GM18511 (cell line): ENCODE measurements at regions not wholly inside any gene's neighbourhood (a gene's known extent, or its start where the extent isn't known, plus 50 kb on each side); places are given as distances from the start of the nearest gene placed in this dataset.

Experiments used
- ATAC-seq: cut with Tn5 transposase; IDR thresholded peaks from one replicate; pipeline ENCODE4 v1.9.1; 2021; ENCODE audit warnings: mild to moderate bottlenecking, moderate library complexity; ENCODE audit not compliant: unreplicated experiment

DNA sequence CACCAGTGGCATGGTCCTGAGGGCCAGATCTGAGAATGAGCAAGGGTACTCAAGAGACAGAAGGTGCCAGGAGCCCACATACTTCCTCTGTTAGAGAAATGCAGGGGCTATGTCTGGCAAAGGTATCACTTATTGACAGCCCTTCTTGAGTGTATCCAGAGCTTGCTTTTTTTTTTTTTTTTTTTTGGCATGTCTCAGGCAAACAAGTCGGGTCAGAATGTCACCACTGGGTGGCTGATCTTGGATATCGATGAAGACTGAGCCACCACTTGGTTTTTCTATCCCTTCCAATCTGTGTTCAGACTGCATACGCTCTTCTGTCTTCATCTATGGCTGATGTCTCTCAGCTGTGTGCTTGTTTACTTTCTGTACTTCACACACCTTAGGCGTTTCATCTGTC lies 363.4 kb upstream of the C2CD4B start:
- ATAC-seq = no peak

DNA sequence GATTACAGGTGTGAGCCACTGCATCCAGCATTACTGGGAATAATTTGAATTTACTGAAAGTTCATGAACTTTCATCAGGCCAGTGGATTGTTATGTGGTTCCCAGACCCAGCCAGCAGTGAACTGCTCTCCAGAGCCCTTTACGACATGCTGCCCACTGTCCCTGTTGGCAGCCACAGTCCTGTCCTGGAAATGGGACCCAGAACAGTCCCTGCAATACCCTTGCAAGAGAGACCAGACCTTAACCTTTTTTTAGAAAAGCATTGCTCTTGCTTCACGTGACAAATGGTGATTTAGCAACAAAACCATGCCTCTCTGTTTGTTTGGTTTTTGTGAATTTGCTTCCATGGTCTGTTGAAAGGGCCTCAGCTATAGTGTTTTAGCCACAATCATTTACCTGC lies 367.3 kb upstream of the C2CD4B start:
- no peak for ATAC-seq

DNA sequence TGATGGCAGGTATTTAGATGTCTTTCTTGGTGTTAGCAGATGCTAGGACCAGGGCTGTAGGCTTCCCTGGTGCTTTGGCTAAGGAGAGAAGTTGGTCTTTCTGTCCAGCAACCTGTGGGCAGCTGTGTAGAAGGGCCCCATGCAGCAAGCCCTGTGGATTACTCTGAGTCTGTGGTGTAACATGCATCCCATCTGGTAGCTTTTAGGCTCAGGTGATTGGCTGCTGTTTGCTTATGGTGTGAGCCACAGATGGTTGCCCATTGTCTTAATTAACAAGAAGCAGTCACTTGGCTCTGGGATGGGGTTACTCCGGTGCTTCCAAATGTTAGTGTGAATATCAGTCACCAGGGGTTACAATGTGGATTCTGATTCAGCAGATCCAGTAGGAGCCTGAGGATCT lies 368.6 kb upstream of the C2CD4B start:
- no peak for ATAC-seq

DNA sequence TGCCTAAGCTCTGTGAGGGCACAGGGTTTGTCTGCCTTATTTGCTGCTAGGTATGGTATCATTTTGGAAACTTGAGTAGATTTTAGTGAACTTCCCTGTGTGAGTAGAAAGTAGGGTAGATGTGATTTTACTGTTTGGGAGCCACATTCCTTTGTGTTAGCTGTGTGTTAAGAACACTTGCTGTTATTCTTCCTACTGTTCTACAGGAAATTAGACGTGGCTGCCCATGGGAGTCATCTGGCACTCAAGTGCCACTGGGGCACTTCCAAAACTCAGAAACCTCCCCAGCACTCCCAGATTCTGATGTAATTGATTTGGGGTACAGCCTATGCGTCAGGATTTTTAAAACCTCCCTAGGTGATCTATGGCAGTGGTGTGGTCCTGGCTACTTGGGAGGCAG lies 369.9 kb upstream of the C2CD4B start:
- ATAC-seq = no peak

DNA sequence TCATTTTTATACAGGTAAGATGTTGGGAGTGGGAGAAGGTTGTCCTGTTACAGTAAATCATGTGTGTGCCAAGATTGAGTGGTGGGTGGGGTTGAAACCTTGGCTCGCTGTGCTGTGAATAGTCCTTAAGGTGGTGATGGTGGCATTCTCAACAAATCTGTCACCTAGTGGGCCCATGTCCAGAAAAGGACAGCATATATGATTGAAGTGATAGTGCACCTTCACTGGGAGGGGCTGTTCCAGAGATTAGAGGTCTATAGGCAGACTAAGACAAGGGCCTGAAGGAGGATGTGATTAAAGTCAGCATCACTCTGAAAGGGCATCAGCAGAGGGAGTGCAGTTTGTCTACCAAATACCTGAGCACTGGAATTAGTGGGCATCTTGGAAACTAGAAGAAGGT lies 374.2 kb upstream of the C2CD4B start:
- ATAC-seq = no peak

DNA sequence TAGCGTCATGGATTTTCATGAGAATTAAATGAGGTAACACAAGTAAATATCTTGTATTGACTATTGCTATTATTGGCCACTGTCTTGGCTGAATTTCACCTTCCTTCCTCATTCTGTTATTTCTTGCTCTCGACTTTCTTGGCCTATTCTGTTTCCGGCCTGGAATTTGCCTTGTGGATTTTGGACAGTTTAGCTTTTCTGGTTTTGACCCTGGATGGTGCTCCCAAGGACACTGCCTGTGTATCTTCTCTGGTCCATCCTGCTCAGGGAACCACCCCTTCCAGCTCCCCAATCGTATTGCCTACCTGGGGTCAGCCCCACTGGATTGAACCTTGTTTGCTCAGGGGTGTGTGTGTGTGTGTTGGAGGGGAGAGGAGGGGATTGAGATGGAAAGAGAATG lies 376.2 kb upstream of the C2CD4B start:
- no peak for ATAC-seq

DNA sequence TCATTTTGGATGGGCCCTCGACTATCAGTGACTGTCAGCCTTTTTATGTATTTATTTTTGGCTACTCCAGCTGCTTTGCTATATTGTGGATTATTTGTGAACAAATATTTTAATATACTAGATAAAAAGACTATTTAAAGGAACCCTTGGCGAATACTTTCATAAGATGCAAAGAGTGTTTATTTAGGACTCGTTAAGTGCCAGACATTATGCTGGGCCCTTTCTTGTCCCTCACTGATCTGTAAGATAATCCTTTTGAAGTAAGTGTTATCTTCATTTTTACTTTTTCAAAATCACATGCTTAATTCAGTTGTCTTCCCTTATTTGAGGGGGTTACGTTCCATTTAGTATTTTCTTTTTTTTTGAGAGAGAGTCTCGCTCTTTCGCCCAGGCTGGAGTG lies 376.8 kb upstream of the C2CD4B start:
- no peak for ATAC-seq

DNA sequence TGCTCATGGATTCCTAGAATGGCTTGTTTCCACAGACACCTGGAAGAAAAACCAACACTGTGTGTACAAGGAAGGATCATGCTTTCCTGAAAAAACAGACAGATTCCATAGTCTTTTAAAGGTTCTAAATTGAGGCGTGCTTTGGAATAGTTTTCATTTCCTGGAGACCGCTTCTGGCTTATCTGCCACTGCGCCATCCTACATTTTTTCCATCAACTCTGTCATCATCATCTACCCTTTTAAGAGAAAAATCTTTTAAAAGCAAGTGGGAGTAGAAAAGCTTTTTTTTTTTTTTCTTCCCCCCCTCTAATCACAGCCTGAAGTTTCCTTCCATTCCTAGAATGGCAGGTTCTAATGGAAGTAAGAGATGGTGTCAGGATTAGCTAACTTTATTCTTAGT lies 379.4 kb upstream of the C2CD4B start:
- no peak for ATAC-seq

DNA sequence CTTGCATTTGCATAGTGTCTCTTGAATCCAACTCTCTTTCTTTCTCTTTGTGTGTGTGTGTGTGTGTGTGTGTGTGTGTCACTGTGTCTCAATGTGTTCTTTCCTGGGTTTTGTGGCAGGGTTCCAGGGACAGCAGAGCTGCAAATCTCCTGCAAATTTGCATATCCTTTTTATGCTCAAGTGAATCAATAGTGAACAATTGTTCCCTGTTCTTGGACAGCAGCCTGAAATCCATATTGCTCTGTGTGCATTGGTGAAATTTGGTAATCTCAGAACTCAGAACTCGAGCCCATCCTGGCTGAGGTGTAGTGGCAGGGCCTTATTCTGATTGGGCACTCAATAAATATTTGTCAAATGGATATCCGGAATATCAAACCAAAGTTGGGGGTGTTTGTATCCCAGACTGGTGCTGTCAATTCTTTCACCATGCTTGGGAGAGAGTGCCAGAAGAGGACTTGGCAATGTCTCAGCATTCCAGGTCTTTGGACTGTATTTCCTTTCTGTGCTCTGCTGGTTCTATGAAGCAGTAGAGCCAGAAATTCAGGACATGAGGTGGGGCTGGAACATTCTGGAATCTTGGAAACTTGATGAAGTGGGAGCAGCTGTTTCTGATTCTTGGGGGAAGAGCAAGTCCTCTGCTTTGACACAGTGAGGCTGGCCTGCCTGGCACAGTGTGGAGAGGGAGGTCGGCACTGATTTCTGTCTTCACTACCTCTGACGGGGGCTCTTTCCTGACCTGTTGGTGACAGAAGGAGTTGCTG lies 380.6 kb upstream of the C2CD4B start:
- ATAC-seq = no peak

DNA sequence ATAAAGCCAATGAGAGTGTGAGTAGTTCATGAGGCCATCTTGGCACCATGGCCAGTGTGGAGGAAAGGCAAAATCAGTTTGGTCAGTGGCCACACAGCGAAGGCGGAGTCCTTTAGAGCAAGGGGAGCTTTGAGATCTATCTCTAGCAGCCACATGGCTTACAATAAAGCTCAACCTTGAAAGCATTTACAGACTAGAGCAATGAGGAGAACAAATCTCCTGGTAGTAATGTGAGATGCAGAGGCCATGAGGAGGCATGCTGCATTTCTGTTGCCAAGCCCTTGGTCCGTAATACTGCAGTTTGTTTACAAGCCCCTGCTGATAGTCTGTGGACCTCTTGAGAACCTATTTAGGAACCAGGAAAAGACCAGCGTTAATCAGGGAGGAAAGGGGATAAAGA lies 381.5 kb upstream of the C2CD4B start:
- ATAC-seq = no peak

DNA sequence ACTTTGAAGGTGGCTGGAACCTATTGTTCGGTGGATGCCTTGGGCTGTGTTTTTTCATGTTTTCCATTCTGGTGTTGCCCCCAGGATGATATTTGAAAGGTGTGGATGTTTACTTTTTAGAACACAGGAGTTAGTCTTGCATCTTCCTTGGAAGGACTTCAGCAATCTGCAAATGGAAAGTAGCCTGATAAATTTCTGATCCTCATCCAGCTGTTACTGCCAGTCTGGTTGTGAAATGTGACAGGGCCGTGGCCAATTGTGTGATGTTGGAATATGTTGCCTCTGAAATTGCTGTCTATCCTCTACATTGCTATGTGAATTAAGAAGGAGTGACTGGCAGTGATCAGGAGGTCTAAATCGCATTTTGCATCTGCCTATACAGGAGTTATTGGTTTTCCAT lies 382.5 kb upstream of the C2CD4B start:
- ATAC-seq = no peak

DNA sequence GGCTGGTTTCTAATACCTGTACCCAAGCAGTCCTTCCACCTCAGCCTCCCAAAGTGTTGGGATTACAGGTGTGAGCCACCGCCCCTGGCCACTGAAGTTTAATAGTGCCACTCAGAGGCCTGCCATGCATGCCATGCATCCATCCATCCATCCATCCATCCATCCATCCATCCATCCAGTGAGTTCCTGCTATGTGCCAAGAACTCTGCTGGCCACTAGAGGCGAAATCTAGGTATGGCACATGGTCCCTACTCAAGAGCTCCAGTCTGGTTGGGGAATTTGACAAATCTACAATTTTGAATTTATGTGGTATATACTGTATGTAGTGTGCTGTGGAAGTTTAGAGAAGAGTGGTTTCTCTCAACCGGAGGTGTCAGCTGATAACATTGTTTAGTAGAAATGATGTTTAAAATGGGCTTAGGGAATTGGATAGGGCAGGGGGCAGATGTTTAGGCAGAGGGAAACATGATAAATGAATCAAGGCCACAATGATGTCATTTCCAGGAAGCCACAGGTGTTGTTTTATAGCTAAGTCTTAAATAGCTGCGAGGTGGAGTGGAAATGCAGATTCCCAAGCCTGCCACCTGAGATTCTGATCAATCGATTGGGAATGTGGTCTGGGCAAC lies 384.4 kb upstream of the C2CD4B start:
- ATAC-seq = no peak

DNA sequence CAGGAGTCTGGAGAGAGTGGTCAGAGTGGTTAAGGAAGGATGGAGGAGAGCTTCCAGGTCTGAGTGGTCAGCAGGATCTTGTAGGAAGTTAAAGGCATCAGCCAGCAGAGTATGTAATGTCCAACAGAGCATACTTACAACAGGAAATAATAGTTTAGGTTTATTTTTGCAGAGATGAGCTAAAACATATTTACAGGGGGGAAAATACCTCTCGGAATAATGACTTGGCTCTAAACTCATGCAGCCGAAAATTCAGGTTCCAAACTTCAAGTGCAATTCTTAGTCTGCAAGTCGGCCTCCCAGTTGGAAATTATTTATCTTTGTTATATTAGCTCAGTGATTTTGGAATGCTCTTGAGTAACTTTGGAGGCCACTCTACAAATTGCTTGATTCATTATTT lies 385.0 kb upstream of the C2CD4B start:
- no peak for ATAC-seq

DNA sequence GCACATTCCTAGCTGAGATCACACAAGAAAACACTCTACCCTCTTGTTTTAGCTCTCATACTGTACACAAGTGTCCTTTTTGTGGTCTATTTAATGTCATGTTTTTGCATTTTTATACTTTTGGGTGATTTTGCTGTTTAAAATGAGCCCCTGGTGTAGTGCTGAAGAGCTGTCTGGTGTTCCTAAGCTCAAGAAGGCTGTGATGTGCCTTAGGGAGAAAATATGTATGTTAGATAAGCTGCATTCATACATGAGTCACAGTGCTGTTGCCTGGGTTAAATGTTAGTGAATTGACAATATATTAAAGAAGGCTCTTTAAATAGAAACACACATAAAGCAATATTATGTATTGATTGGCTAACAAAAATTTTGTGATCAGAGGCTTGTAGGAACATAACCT lies 387.4 kb upstream of the C2CD4B start:
- ATAC-seq = no peak

DNA sequence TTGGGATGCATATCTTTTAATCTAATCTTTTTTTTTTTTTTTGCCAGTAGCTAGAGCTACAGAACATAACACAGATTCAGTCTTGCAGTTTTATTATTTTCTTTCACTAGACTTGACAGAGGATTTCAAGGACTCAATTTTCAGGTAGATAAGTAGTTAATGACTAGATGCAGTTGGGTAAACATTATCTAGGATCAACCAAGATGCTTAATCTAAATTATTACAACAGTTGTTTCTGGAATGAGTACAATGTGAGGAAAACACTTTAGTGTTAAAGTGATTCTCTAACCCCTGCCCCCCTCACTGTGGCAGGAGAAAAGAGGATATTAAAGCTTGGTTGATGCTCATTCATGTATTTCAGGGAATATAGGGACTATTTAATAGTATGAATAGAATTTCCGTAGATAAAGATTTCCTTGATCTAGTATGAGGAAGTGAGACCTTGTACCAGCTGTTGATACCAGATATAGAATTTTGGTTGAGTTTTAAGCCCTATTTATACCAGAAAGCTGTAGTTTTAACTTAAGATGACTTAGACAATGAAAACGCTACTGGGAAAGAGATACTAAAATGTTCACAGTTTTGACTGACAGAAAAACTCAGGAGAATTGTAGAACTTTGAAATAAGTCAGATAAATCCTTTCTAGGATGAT lies 389.0 kb upstream of the C2CD4B start:
- peak; percentile 69 for ATAC-seq

DNA sequence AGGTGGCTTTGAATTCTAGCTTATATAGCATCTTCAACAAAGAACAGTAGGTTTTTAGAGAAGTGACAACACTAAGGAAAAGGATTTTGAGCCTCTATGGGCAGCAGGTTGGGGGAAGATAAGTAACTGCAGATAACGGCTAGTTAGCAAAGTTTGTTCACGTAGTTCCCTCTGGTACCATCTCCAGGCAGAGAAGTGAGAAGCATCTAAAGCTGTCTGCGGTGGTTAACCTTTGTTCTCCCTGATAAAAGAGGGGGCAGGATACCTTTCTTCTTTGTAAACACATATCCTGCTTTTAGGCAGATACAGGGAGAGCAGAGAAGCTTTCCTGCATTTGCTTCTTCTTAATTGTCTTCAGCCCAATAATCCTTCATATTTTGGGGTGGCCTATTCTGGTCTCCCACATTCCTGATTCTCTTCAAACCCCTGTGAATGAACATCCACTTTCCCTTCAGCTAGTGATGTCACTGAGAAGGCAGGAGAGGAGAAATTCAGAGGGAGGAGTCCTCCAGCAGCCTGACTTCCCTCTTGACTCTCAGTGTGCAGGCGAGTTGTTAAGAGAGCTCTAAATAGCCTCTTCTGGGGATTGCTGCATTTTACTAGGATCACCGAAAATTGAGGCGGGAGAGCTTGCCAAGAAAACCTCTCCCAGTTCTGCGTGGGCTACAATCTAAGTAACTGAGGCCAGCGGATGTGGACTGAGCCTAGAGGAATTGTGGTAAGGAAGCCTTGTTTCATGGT lies 393.7 kb upstream of the C2CD4B start:
- no peak for ATAC-seq

DNA sequence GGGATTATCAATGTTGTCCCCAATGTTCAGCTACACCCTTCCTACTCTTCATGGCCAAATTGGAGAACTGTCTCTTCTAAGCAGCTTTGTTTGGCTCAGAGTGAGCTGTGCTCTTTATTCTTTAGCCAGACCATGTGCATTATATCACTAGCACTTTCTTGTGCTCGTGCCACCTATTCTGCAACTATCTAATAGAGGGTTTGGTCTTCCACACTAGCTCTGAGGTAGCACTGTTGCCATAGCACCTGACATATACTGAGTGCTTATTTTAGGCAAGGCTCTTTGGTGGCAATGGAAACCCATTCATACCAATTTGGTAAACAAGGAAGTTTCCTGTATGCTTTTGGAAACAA lies 394.3 kb upstream of the C2CD4B start:
- ATAC-seq = no peak

DNA sequence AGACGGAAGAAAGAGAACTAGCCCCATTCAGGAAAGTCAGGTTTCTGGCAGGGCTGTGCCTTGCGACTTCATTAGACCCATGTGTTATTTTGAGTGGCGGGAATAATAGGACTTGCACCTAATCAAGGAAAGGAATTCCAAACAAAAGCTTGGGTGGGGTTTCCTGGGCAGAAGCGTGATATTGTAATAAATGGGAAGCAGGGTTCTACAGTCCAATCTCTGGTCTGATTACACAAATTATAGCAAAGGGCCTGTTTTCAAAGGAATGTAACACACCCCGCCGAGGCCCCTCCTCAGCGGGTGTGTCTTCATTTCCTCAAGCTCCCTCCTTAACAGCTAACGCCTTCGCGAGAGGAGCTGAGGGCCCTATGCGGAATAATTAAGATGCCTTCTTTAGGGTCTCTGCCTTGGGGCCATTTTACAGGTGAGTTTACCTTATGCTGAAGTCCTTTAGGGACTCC lies 396.0 kb upstream of the C2CD4B start:
- no peak for ATAC-seq

DNA sequence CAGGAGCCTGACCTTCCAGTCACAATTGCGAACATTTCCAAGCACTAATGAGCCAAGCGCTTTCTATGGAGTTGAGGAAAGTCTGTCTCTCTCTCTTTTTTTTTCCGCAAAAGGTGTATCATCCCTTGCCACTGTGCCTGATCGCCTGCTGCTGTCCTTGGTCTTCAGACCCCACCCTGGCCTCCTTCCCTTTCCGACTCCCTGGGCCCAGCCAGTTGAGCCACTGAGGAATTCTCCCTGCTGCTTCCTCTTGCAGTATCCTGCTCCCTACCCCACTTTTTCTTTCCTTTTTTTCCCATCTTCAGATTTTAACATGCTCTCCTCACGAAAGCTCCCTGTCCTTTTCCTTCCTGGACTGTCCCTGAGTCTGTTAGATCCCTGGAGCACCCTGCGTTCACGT lies 396.5 kb upstream of the C2CD4B start:
- ATAC-seq = no peak

DNA sequence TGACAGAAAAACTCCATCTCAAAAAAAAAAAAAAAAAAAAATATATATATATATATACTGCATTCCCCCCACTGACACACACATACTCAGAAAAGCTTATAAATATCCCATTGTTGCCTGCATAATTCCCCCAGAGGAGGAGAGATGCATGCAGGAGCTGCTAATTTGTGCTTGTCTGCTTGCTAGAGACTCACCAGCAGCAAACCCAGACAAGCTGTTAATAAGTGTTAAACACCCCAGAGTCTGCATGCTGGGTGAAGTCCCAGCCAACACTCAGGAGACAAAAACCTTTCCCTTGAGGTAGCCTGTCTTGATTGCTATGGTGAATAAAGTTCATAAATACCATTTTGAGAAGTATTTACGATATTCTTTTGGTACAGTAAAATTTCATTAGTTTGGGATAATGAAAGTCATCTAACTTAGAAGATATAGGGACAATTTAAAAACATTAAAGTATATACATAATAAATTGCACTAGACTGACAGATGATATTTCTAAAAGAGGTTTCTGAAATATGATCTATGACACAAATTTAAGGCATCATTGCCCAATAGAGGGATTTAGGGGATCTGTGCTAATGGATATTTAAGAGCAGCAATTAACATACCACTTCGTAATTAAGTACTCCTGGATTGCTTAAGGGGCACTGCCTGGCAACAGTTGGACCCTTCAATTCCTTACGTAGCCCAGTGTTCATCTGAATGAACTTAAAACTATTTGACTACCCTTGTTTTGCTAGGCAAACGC lies 400.0 kb upstream of the C2CD4B start:
- no peak for ATAC-seq

DNA sequence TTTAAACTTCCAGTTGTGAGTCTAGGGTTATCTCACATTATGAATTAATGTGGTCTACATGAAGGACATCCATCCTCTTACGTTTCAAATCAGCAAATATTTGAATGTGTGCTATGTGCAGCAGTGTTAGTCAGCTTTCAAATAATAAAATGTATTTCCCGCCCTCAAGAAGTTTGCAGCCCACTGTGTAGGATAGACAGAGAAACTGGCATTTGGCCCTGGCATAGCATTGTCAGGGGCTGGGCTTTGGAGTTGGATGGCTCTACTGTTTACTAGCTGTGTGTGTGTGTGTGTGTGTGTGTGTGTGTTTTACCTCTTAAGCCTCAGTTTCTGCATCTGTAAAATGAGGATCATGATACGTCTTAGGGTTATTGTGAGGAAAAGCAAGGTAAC lies 400.5 kb upstream of the C2CD4B start:
- ATAC-seq = no peak
